HL-60 (cell line): ENCODE measurements at regions not wholly inside any gene's neighbourhood (a gene's known extent, or its start where the extent isn't known, plus 50 kb on each side); places are given as distances from the start of the nearest gene placed in this dataset.

Source experiments
- DNase-seq, 2 experiments: peaks; one replicate each; pipeline ENCODE4 v3.0.0-alpha.2; 2010 to 2020; ENCODE audit warnings: low read depth in 1 of 2, low spot score in 1 of 2
- H3K27ac ChIP-seq: fragments of 250-450 bp; sonication (Bioruptor Pico); replicated peaks from 2 replicates; pipeline ENCODE4 v1.5.1; 2020; ENCODE audit warnings: mild to moderate bottlenecking, moderate library complexity
- H3K27me3 ChIP-seq: fragments of 250-450 bp; sonication (Bioruptor Pico); 2 replicates; pipeline ENCODE4 v1.5.1; 2021; ENCODE audit warnings: mild to moderate bottlenecking, moderate library complexity; ENCODE audit not compliant: insufficient read depth, poor library complexity, severe bottlenecking
- H3K4me3 ChIP-seq: replicated peaks from 2 replicates; pipeline ENCODE4 v1.5.1; 2011; ENCODE audit warnings: mild to moderate bottlenecking, control low read depth, low read length; ENCODE audit not compliant: insufficient read depth
- GABPA ChIP-seq: IDR thresholded peaks from 2 replicates; pipeline ENCODE4 v1.6.1; 2012; ENCODE audit warnings: low read depth
- POLR2AphosphoS5 ChIP-seq: IDR thresholded peaks from 2 replicates; pipeline ENCODE4 v1.6.1; 2012; ENCODE audit warnings: low read depth
- REST ChIP-seq: IDR thresholded peaks from 2 replicates; pipeline ENCODE4 v1.6.1; 2012; ENCODE audit warnings: low read depth; ENCODE audit not compliant: insufficient replicate concordance
- SPI1 ChIP-seq: IDR thresholded peaks from 2 replicates; pipeline ENCODE4 v1.6.1; 2012; ENCODE audit warnings: low read depth, mild to moderate bottlenecking, borderline replicate concordance
- TF ChIP-seq, protein P1 (sequence below): IDR thresholded peaks from one replicate; pipeline ENCODE4 v1.5.1; 2011; ENCODE audit warnings: low read length, control low read depth, inconsistent platforms; ENCODE audit not compliant: insufficient read depth

GRCh38 chr13:44236370-44236769 is 137.3 kb upstream of the SERP2 start:
- DNase-seq: no peak
- H3K27me3 ChIP-seq: peaks cover 2% of the 10 kb centered on the region
- TF ChIP-seq GABPA: no peak
- TF ChIP-seq, protein P1, sequence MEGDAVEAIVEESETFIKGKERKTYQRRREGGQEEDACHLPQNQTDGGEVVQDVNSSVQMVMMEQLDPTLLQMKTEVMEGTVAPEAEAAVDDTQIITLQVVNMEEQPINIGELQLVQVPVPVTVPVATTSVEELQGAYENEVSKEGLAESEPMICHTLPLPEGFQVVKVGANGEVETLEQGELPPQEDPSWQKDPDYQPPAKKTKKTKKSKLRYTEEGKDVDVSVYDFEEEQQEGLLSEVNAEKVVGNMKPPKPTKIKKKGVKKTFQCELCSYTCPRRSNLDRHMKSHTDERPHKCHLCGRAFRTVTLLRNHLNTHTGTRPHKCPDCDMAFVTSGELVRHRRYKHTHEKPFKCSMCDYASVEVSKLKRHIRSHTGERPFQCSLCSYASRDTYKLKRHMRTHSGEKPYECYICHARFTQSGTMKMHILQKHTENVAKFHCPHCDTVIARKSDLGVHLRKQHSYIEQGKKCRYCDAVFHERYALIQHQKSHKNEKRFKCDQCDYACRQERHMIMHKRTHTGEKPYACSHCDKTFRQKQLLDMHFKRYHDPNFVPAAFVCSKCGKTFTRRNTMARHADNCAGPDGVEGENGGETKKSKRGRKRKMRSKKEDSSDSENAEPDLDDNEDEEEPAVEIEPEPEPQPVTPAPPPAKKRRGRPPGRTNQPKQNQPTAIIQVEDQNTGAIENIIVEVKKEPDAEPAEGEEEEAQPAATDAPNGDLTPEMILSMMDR: no peak
- TF ChIP-seq SPI1: no peak
- no peak for TF ChIP-seq POLR2AphosphoS5
- no peak for TF ChIP-seq REST
- H3K27ac ChIP-seq: no peak overlapping the region
- no peak overlapping the region for H3K4me3 ChIP-seq

- no peak overlapping the region for H3K4me3 ChIP-seq
- H3K27me3 ChIP-seq: peaks cover 2% of the 10 kb centered on the region
- no peak for DNase-seq
- H3K27ac ChIP-seq: no peak overlapping the region
- TF ChIP-seq, protein P1: no peak
- no peak for TF ChIP-seq REST
- TF ChIP-seq SPI1: no peak
- TF ChIP-seq POLR2AphosphoS5: no peak
- TF ChIP-seq GABPA: no peak
Measured at GRCh38 chr13:44236801-44237207, 136.8 kb upstream of the SERP2 start.

DNA sequence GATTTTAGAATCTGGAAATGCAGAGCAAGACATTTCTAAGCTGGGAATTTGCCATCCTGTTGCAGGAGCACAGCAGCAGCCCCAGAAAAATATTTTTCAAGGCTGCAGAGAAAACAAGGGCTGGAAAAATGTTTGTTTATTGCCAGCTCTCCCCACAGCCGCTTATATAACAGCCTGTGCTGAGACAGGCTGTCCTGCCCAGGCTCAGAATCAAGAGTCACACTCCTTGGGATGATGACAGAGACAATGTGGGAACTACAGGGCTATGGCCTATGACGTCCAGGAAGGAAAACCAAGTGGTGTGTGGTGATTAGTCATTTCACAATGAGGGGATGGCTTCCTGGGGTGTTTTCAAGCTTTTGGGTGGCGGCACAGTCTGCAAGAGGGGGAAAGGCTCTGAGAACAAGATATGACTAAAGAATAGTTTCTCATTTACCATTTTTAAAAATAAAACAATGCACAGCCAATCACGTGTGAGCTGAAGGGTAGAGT is 136.3 kb upstream of the SERP2 start:
- TF ChIP-seq SPI1: no peak
- TF ChIP-seq, protein P1: no peak
- TF ChIP-seq GABPA: no peak
- no peak for TF ChIP-seq POLR2AphosphoS5
- Histone ChIP-seq H3K27me3 (peaks cover 2% of the 10 kb centered on the region), H3K27ac (no peak overlapping the region), H3K4me3 (no peak overlapping the region)
- DNase-seq: no peak

GRCh38 chr13:44237881-44238421 is 135.7 kb upstream of the SERP2 start:
- no peak for TF ChIP-seq GABPA
- H3K27ac ChIP-seq: no peak overlapping the region
- DNase-seq: no peak
- peaks cover 2% of the 10 kb centered on the region for H3K27me3 ChIP-seq
- H3K4me3 ChIP-seq: no peak overlapping the region
